Activated CD4-positive, alpha-beta T cell treated with anti-CD3 and anti-CD28 coated beads for 36 hours (primary cell): ENCODE measurements at regions not wholly inside any gene's neighbourhood (a gene's known extent, or its start where the extent isn't known, plus 50 kb on each side); places are given as distances from the start of the nearest gene placed in this dataset.

Experiments used
- ATAC-seq: fragments of 200-7000 bp; cut with Tn5 transposase; one replicate; pipeline ENCODE4 v1.10.0; 2021; ENCODE audit warnings: mild to moderate bottlenecking, moderate library complexity
- CTCF ChIA-PET: fragments of 350-600 bp; sonication (Branson Sonifier 250); formaldehyde crosslinking; loops from one replicate; lab custom pipeline; 2021; ENCODE audit warnings: antibody characterized with exemption; lab: Charles Lee
- POLR2A ChIA-PET: fragments of 350-600 bp; sonication (Branson Sonifier 250); formaldehyde crosslinking; loops from one replicate; lab custom pipeline; 2021; ENCODE audit warnings: antibody characterized with exemption, inconsistent platforms; lab: Charles Lee
- DNase-seq: peaks from one replicate; pipeline ENCODE4 v3.0.0-alpha.2; 2020
- H3K27ac Mint-ChIP-seq: one replicate; pipeline ENCODE4 v1.8.0; 2021; ENCODE audit warnings: mixed read lengths
- H3K27me3 Mint-ChIP-seq: one replicate; pipeline ENCODE4 v1.8.0; 2021; ENCODE audit warnings: mixed read lengths
- H3K36me3 Mint-ChIP-seq: one replicate; pipeline ENCODE4 v1.8.0; 2021; ENCODE audit warnings: low read depth, mixed read lengths
- H3K4me1 Mint-ChIP-seq: one replicate; pipeline ENCODE4 v1.8.0; 2021; ENCODE audit warnings: mixed read lengths
- H3K4me3 Mint-ChIP-seq: one replicate; pipeline ENCODE4 v1.8.0; 2021; ENCODE audit warnings: mild to moderate bottlenecking, moderate library complexity, mixed read lengths
- H3K9me3 Mint-ChIP-seq: one replicate; pipeline ENCODE4 v1.8.0; 2021; ENCODE audit warnings: low read depth, mixed read lengths
- intact Hi-C, 2 experiments: fragments of 100-400 bp; cut with DNase I in 1 of 2; cut with micrococcal nuclease in 1 of 2; formaldehyde crosslinking; loops; one replicate each; pipeline versions ENCODE4 v1.14.2 to v1.15.1; 2022 to 2024; cut with DNase I, micrococcal nuclease

DNA sequence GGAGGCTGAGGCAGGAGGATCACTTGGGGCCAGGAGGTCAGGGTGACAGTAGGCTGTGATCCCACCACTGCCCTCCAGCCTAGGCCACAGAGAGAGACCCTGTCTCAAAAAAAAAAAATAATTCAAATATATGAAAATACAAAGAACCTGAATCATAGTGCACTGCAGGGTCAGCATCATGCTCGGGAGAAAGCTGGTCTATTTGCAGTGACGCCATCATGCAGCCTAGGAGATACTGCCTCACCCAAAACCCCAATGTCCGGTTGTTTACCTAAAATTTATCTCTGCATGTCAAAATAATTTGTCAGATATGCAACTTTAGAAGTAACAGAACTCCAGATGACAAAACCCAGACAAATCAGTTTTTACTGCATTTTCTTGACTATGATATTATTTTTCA is 61.5 kb upstream of the ALKAL2 start:
- no peaks in the 10 kb centered on the region for H3K9me3 Mint-ChIP-seq
- no peaks in the 10 kb centered on the region for H3K4me1 Mint-ChIP-seq
- POLR2A ChIA-PET: no interaction called here
- CTCF ChIA-PET: no interaction called here
- H3K27ac Mint-ChIP-seq: no peak overlapping the region
- DNase-seq (no peak), ATAC-seq (no peak)
- intact Hi-C loops: no loop called here
- peaks cover 8% of the 10 kb centered on the region for H3K27me3 Mint-ChIP-seq
- H3K4me3 Mint-ChIP-seq: no peak overlapping the region
- no peaks in the 10 kb centered on the region for H3K36me3 Mint-ChIP-seq

DNA sequence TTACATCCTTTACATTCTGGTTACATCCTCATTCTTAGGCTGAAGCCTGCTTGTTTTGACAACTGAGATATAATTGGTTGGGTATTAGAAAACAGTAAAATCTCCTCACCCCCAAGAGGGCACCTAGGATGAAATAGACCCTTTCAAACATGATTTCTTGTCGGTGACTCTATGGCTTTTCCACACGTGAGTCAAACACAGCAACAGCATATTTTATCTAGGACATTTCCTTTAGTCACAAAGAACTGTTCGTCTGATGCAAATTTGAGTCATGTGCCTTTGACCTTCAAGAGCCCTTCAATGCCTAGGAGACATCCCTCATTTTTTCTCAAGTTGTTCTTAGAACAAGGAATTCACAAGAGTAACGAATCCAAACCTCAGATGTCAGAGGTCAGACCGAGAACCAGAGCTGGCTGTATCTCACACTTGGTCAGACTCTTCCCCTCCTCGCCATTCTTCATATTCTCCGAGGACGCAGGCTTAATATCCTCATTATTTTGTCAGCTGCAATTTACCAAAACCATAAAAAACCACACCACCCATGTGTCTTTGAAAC is 60.5 kb upstream of the ALKAL2 start:
- ChIA-PET CTCF (interaction anchor here (0.7 kb wide), 1 partner anchor 68 kb away, joined by 3 read pairs; no protein-coding TSS in a partner anchor), POLR2A (no interaction called here)
- peaks cover 9% of the 10 kb centered on the region for H3K27me3 Mint-ChIP-seq
- H3K36me3 Mint-ChIP-seq: no peaks in the 10 kb centered on the region
- no peak for ATAC-seq
- H3K4me1 Mint-ChIP-seq: no peaks in the 10 kb centered on the region
- DNase-seq: no peak
- no peak overlapping the region for H3K27ac Mint-ChIP-seq
- intact Hi-C loops: no loop called here
- H3K9me3 Mint-ChIP-seq: no peaks in the 10 kb centered on the region
- H3K4me3 Mint-ChIP-seq: no peak overlapping the region

DNA sequence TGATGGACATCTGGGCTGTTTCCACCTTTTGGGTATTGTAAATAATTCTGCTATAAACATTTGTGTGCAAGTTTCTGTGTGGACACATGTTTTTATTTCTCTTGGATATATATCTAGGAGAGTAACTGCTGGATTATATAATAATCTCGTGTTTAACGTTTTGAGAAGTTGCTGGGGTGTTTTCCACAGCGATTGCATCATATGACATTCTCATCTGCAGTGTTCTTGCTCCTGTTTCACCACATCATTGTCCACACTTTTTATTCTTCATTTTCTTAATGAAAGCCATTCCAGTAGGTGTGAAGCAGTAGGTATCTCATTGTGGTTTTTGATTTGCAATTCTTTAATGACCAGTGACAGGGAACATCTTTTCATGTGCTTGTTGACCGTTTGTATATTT is 56.9 kb upstream of the ALKAL2 start:
- Mint-ChIP-seq H3K27me3 (peaks cover 8% of the 10 kb centered on the region), H3K36me3 (no peaks in the 10 kb centered on the region), H3K4me3 (no peak overlapping the region), H3K9me3 (no peaks in the 10 kb centered on the region), H3K27ac (no peak overlapping the region), H3K4me1 (no peaks in the 10 kb centered on the region)
- intact Hi-C loops: no loop called here
- POLR2A ChIA-PET: no interaction called here
- no peak for ATAC-seq
- DNase-seq: no peak
- CTCF ChIA-PET: interaction anchor here (0.6 kb wide), 1 partner anchor 23 kb away, joined by 3 read pairs; no protein-coding TSS in a partner anchor

DNA sequence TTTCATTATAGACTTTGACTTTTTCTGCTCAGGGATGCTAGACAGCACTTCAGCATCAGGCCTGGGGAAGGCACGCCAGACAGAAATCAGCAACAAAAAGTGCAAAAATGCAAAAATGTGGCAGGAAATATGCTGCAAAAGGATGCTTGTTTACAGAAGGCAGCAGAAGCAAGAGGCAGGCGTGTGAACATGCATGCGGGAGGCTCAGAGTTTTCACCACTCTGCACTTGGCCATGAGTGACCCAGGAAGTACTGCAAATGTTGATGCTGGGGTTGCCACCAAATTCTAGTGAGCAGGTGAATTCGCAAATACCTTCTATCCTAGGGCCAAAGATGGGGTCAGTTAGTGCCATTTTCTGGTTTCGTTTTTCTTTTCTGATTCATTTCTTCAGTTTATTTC is 55.5 kb upstream of the ALKAL2 start:
- Mint-ChIP-seq H3K9me3 (peaks cover 7% of the 10 kb centered on the region), H3K4me1 (no peaks in the 10 kb centered on the region), H3K27me3 (peaks cover 14% of the 10 kb centered on the region), H3K27ac (no peak overlapping the region), H3K4me3 (no peak overlapping the region), H3K36me3 (no peaks in the 10 kb centered on the region)
- DNase-seq: no peak
- CTCF ChIA-PET: no interaction called here
- intact Hi-C loops: no loop called here
- no peak for ATAC-seq
- POLR2A ChIA-PET: no interaction called here

DNA sequence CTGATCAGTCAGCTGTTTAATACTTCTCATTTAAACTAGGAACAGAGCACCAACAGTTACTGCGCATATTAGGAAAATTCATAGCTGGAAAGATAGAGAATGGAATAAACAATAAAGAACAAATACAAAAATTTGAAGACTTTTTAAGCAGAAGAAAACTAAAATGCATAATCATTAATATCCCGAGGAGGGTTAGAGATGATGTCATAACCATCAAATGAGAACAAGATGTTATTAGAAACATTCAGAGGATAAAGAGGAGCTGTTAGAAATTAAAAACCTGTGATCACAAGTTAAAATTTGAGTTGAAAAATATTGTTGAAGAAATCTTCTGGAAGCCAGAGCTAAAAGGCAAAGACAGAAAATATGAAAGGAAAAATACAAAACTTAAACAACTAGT is 54.0 kb upstream of the ALKAL2 start:
- ATAC-seq: no peak
- ChIA-PET CTCF (interaction anchor here (1.2 kb wide), 1 partner anchor 15 kb away, joined by 3 read pairs; no protein-coding TSS in a partner anchor), POLR2A (no interaction called here)
- H3K27ac Mint-ChIP-seq: no peak overlapping the region
- H3K9me3 Mint-ChIP-seq: peaks cover 13% of the 10 kb centered on the region
- peaks cover 3% of the 10 kb centered on the region for H3K36me3 Mint-ChIP-seq
- peaks cover 17% of the 10 kb centered on the region for H3K27me3 Mint-ChIP-seq
- no peak for DNase-seq
- no peaks in the 10 kb centered on the region for H3K4me1 Mint-ChIP-seq
- H3K4me3 Mint-ChIP-seq: no peak overlapping the region
- intact Hi-C loops: no loop called here

DNA sequence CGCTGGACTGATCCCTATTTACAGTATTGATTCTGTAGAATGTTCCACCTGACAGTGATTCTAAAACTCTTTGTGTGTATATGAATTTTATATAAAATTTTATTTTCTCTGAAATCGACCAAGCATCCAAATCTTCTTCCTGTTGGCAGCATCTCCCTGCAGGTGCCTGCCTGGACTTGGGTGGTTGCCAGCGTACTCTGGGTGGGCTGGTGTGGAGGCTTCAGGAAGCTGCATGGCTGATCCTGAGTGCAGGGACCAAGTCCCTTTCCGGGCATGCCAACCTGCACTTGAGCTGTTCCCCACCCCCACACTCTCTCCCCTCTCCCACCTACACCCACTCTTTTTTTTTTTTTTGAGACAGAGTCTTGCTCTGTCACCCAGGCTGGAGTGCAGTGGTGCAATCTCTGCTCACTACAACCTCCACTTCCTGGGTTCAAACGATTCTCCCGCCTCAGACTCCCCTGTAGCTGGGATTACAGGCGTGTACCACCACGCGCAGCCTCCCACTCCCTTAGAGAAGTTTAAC is 53.2 kb upstream of the ALKAL2 start:
- H3K27ac Mint-ChIP-seq: no peak overlapping the region
- no peak for ATAC-seq
- ChIA-PET POLR2A (no interaction called here), CTCF (interaction anchor here (1.2 kb wide), 1 partner anchor 14 kb away, joined by 3 read pairs; no protein-coding TSS in a partner anchor)
- intact Hi-C loops: no loop called here
- no peaks in the 10 kb centered on the region for H3K4me1 Mint-ChIP-seq
- H3K9me3 Mint-ChIP-seq: peaks cover 15% of the 10 kb centered on the region
- H3K36me3 Mint-ChIP-seq: peaks cover 5% of the 10 kb centered on the region
- H3K27me3 Mint-ChIP-seq: peaks cover 17% of the 10 kb centered on the region
- no peak overlapping the region for H3K4me3 Mint-ChIP-seq
- DNase-seq: no peak
